Vagina (tissue), 2 donors: ENCODE measurements at regions not wholly inside any gene's neighbourhood (a gene's known extent, or its start where the extent isn't known, plus 50 kb on each side); places are given as distances from the start of the nearest gene placed in this dataset.

Source experiments
- DNase-seq, 2 donors: peaks; one replicate each; pipeline ENCODE4 v3.0.0-alpha.2; 2017; ENCODE audit errors: extremely low spot score in 2 of 2
- H3K27ac ChIP-seq: fragments of 200-600 bp; sonication (generic); one replicate; pipeline ENCODE4 v1.5.1; 2019
- H3K27me3 ChIP-seq: fragments of 200-600 bp; sonication (generic); one replicate; pipeline ENCODE4 v1.5.1; 2019
- H3K36me3 ChIP-seq, 2 donors: fragments of 200-600 bp; sonication (generic); one replicate each; pipeline ENCODE4 v1.5.1; 2017 to 2019
- H3K4me1 ChIP-seq: fragments of 200-600 bp; sonication (generic); one replicate; pipeline ENCODE4 v1.5.1; 2019
- H3K4me3 ChIP-seq, 2 donors: fragments of 200-600 bp; sonication (generic); 1 replicate in 1 of 2; 2 replicates in 1 of 2; pipeline ENCODE4 v1.5.1; 2016 to 2019
- H3K9me3 ChIP-seq: fragments of 200-600 bp; sonication (generic); one replicate; pipeline ENCODE4 v1.5.1; 2019
- POLR2A ChIP-seq, 2 donors: fragments of 450-650 bp; IDR thresholded peaks; one replicate each; pipeline ENCODE4 v1.6.1; 2017; ENCODE audit warnings: antibody characterized with exemption in 2 of 2, mild to moderate bottlenecking in 2 of 2, moderate library complexity in 2 of 2
- POLR2AphosphoS5 ChIP-seq, 2 donors: sonication (generic); formaldehyde crosslinking; IDR thresholded peaks; one replicate each; pipeline ENCODE4 v1.9.0; 2017; ENCODE audit warnings: antibody characterized with exemption in 2 of 2, mild to moderate bottlenecking in 2 of 2, low read depth in 1 of 2; ENCODE audit not compliant: insufficient read depth in 1 of 2
- intact Hi-C: fragments of 100-400 bp; cut with DNase I; formaldehyde crosslinking; loops from one replicate; pipeline ENCODE4 v1.15.1; 2023
- TF ChIP-seq, protein P1 (sequence below), 3 experiments: fragments of 450-650 bp in 2 of 3; fragments of 200-600 bp in 1 of 3; sonication (generic) in 1 of 3; IDR thresholded peaks; one replicate each; pipeline ENCODE4 v1.5.1; 2017 to 2019; ENCODE audit warnings: antibody characterized with exemption in 3 of 3, mild to moderate bottlenecking in 2 of 3, moderate library complexity in 2 of 3

- intact Hi-C loops = no loop called here
- H3K36me3 ChIP-seq = no peaks in the 10 kb centered on the region
- no peak for TF ChIP-seq POLR2AphosphoS5 (IDR thresholded peaks at IDR 0.05; ENCODE audit: insufficient read depth in 1 of 2, low read depth in 1 of 2)
- TF ChIP-seq, protein P1, sequence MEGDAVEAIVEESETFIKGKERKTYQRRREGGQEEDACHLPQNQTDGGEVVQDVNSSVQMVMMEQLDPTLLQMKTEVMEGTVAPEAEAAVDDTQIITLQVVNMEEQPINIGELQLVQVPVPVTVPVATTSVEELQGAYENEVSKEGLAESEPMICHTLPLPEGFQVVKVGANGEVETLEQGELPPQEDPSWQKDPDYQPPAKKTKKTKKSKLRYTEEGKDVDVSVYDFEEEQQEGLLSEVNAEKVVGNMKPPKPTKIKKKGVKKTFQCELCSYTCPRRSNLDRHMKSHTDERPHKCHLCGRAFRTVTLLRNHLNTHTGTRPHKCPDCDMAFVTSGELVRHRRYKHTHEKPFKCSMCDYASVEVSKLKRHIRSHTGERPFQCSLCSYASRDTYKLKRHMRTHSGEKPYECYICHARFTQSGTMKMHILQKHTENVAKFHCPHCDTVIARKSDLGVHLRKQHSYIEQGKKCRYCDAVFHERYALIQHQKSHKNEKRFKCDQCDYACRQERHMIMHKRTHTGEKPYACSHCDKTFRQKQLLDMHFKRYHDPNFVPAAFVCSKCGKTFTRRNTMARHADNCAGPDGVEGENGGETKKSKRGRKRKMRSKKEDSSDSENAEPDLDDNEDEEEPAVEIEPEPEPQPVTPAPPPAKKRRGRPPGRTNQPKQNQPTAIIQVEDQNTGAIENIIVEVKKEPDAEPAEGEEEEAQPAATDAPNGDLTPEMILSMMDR (IDR thresholded peaks at IDR 0.05) = no peak
- no peak for TF ChIP-seq POLR2A (IDR thresholded peaks at IDR 0.05)
- no peaks in the 10 kb centered on the region for H3K4me1 ChIP-seq
- no peak overlapping the region for H3K4me3 ChIP-seq
- no peaks in the 10 kb centered on the region for H3K9me3 ChIP-seq
- H3K27ac ChIP-seq = no peak overlapping the region
- no peak for DNase-seq
- no peaks in the 10 kb centered on the region for H3K27me3 ChIP-seq
Measured at GRCh38 chr9:104258296-104259011, 164.3 kb downstream of the SMC2 start.

DNA sequence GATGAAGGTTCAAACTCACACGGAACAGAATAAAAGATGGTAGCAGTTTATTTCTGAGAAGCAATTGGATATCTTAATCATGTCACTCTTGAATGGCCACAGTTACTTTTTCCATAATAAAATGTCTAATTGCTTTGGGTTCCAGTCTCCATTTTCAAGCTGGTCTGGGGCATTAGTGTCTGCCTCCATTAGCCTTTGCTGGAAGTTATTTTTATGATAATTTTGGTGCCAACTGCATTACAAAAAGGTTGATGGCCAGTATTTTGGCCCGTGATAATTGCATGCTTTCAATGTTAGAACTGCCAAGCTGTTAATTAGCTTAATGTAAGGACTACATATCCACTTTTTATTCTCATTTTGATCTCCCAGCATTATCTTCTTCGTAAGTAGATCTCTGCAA lies 165.9 kb downstream of the SMC2 start:
- no peaks in the 10 kb centered on the region for H3K4me1 ChIP-seq
- intact Hi-C loops = no loop called here

DNA sequence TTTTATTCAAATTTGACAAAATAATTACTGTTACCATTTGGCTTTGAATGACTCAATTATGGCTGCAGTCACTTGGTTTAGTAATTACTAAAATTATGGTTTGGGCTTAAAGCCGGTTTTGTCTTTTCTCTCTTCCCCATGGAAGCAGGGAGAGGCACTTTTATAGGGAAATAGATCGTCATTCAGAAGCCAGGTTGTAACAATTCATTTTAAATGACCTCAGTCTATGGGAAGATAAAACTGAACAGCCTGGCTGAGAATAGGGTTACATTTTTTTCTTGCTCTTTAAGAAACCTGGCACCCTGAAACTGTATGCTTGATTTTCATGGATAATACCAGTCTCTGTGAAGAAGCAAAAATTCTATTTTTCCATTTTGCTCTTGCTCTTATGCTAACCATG lies 169.8 kb downstream of the SMC2 start:
- TF ChIP-seq POLR2A (IDR thresholded peaks at IDR 0.05) = no peak
- TF ChIP-seq, protein P1 (IDR thresholded peaks at IDR 0.05) = no peak
- TF ChIP-seq POLR2AphosphoS5 (IDR thresholded peaks at IDR 0.05; ENCODE audit: insufficient read depth in 1 of 2, low read depth in 1 of 2) = no peak
- no peaks in the 10 kb centered on the region for H3K36me3 ChIP-seq
- no peaks in the 10 kb centered on the region for H3K9me3 ChIP-seq
- no peaks in the 10 kb centered on the region for H3K27me3 ChIP-seq
- DNase-seq = no peak
- H3K27ac ChIP-seq = no peak overlapping the region
- intact Hi-C loops = no loop called here
- no peak overlapping the region for H3K4me3 ChIP-seq
- no peaks in the 10 kb centered on the region for H3K4me1 ChIP-seq

More for the DNA sequence above, 165.9 kb downstream of the SMC2 start:
- H3K27me3 ChIP-seq = no peaks in the 10 kb centered on the region
- no peak overlapping the region for H3K4me3 ChIP-seq
- H3K9me3 ChIP-seq = no peaks in the 10 kb centered on the region
- TF ChIP-seq, protein P1 (IDR thresholded peaks at IDR 0.05) = no peak
- TF ChIP-seq POLR2AphosphoS5 (IDR thresholded peaks at IDR 0.05; ENCODE audit: insufficient read depth in 1 of 2, low read depth in 1 of 2) (no peak), POLR2A (IDR thresholded peaks at IDR 0.05) (no peak)
- H3K27ac ChIP-seq = no peak overlapping the region
- H3K36me3 ChIP-seq = no peaks in the 10 kb centered on the region
- no peak for DNase-seq

GRCh38 chr9:104264431-104264830 lies 170.3 kb downstream of the SMC2 start:
- Histone ChIP-seq H3K27ac (no peak overlapping the region), H3K36me3 (no peaks in the 10 kb centered on the region), H3K4me3 (no peak overlapping the region), H3K27me3 (no peaks in the 10 kb centered on the region), H3K4me1 (no peaks in the 10 kb centered on the region), H3K9me3 (no peaks in the 10 kb centered on the region)
- intact Hi-C loops = no loop called here
- no peak for DNase-seq
- TF ChIP-seq POLR2AphosphoS5 (IDR thresholded peaks at IDR 0.05; ENCODE audit: insufficient read depth in 1 of 2, low read depth in 1 of 2) (no peak), POLR2A (IDR thresholded peaks at IDR 0.05) (no peak)
- TF ChIP-seq, protein P1 (IDR thresholded peaks at IDR 0.05) = no peak

DNA sequence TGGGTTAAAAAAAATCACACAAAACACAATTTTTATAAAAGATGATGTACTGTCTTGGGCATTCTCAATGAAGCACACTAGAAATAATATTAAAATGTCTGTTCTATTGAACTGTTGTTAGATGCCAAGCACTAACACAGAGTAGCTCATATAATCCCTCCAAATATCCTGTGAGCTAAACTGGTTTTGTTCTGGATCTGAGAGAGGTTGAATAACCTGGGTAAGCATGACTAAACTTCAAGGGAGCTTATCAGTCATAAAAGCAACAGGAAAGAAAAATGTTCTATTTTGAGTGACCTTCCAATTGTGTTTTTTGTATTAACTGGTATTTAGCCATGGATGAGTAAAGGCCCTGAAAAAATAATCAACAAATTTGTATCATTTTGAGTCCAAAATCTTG lies 175.3 kb downstream of the SMC2 start:
- Histone ChIP-seq H3K4me1 (no peaks in the 10 kb centered on the region), H3K36me3 (no peaks in the 10 kb centered on the region), H3K27me3 (no peaks in the 10 kb centered on the region), H3K27ac (no peak overlapping the region), H3K4me3 (no peak overlapping the region), H3K9me3 (no peaks in the 10 kb centered on the region)
- intact Hi-C loops = no loop called here
- DNase-seq = no peak
- TF ChIP-seq POLR2A (IDR thresholded peaks at IDR 0.05) (no peak), POLR2AphosphoS5 (IDR thresholded peaks at IDR 0.05; ENCODE audit: insufficient read depth in 1 of 2, low read depth in 1 of 2) (no peak)
- TF ChIP-seq, protein P1 (IDR thresholded peaks at IDR 0.05) = no peak
